ENCODE measurements at regions not wholly inside any gene's neighbourhood (a gene's known extent, or its start where the extent isn't known, plus 50 kb on each side); places are given as distances from the start of the nearest gene placed in this dataset.

DNA sequence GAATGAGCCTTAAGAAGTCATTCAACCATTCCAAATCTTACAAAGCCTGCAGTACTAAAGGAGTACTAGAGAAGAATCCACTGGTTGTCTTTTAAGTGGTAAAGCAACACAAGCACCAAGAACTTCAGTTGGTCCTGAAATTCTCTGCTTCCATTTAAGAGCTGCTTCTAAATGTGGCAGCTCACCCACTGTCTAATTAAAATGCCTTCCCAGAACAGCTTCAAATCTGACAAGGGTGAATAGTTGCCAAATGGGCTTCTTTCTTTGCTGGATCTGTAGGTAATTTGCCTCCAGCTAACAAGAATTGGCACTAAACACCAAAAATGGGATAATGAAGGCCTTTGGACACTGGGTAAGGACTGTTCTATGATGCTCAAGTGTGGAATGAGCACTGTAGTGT lies 72.2 kb upstream of the NAP1L1 start:
- Histone ChIP-seq H4K20me1 (ENCODE audit: control insufficient read depth, insufficient read depth, low read depth, low read length) (no peaks in the 10 kb centered on the region), H3K9me2 (replicated peaks; ENCODE audit: control insufficient read depth, low read length) (no peaks in the 10 kb centered on the region), H3K4me2 (ENCODE audit: low read length) (no peak overlapping the region), H3K4me3 (ENCODE audit: low read length) (no peak overlapping the region), H3K27ac (ENCODE audit: low read depth, low read length) (no peak overlapping the region), H3K27me3 (ENCODE audit: control insufficient read depth, low read length) (no peaks in the 10 kb centered on the region), H3K9me3 (ENCODE audit: control insufficient read depth, insufficient read depth, low read length) (no peaks in the 10 kb centered on the region), H3K36me3 (ENCODE audit: control insufficient read depth, low read length) (no peaks in the 10 kb centered on the region), H3K79me2 (ENCODE audit: control insufficient read depth, low read length) (no peaks in the 10 kb centered on the region), H3K4me1 (ENCODE audit: control insufficient read depth, low read length) (peaks cover 10% of the 10 kb centered on the region), H3F3A (ENCODE audit: control insufficient read depth, insufficient read depth) (no peaks in the 10 kb centered on the region)
- TF ChIP-seq, protein P1, sequence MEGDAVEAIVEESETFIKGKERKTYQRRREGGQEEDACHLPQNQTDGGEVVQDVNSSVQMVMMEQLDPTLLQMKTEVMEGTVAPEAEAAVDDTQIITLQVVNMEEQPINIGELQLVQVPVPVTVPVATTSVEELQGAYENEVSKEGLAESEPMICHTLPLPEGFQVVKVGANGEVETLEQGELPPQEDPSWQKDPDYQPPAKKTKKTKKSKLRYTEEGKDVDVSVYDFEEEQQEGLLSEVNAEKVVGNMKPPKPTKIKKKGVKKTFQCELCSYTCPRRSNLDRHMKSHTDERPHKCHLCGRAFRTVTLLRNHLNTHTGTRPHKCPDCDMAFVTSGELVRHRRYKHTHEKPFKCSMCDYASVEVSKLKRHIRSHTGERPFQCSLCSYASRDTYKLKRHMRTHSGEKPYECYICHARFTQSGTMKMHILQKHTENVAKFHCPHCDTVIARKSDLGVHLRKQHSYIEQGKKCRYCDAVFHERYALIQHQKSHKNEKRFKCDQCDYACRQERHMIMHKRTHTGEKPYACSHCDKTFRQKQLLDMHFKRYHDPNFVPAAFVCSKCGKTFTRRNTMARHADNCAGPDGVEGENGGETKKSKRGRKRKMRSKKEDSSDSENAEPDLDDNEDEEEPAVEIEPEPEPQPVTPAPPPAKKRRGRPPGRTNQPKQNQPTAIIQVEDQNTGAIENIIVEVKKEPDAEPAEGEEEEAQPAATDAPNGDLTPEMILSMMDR (IDR thresholded peaks at IDR 0.05; ENCODE audit: low read depth, low read length, poor library complexity, severe bottlenecking) = no peak
- TF ChIP-seq EZH2phosphoT487 (IDR thresholded peaks at IDR 0.05; ENCODE audit: borderline replicate concordance, low read length) = no peak

DNA sequence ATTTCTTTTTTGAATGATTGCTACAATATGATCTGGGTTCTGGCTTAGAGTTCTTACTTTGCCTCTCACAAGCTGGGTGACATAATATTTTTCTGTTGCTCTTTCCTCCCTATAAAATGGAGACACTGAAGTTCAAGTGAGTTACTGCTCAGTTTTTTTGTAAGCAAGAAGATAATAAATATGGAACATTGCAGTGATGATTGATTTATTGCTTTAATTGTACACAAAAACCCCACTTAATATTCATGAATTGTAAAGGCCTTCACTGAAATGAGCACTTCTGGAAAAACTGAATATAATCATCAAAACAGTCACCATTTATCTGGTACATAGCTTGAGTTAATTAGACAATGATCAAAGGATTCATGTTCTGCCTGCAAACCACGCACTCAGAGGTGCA lies 71.8 kb upstream of the NAP1L1 start:
- Histone ChIP-seq H3K27me3 (ENCODE audit: control insufficient read depth, low read length) (no peaks in the 10 kb centered on the region), H3K4me2 (ENCODE audit: low read length) (no peak overlapping the region), H3K4me1 (ENCODE audit: control insufficient read depth, low read length) (peaks cover 10% of the 10 kb centered on the region), H3K9me2 (replicated peaks; ENCODE audit: control insufficient read depth, low read length) (no peaks in the 10 kb centered on the region), H3K79me2 (ENCODE audit: control insufficient read depth, low read length) (no peaks in the 10 kb centered on the region), H3K27ac (ENCODE audit: low read depth, low read length) (no peak overlapping the region), H4K20me1 (ENCODE audit: control insufficient read depth, insufficient read depth, low read depth, low read length) (no peaks in the 10 kb centered on the region), H3F3A (ENCODE audit: control insufficient read depth, insufficient read depth) (no peaks in the 10 kb centered on the region), H3K9me3 (ENCODE audit: control insufficient read depth, insufficient read depth, low read length) (no peaks in the 10 kb centered on the region), H3K4me3 (ENCODE audit: low read length) (no peak overlapping the region), H3K36me3 (ENCODE audit: control insufficient read depth, low read length) (no peaks in the 10 kb centered on the region)
- TF ChIP-seq, protein P1 (IDR thresholded peaks at IDR 0.05; ENCODE audit: low read depth, low read length, poor library complexity, severe bottlenecking) = no peak
- no peak for TF ChIP-seq EZH2phosphoT487 (IDR thresholded peaks at IDR 0.05; ENCODE audit: borderline replicate concordance, low read length)

DNA sequence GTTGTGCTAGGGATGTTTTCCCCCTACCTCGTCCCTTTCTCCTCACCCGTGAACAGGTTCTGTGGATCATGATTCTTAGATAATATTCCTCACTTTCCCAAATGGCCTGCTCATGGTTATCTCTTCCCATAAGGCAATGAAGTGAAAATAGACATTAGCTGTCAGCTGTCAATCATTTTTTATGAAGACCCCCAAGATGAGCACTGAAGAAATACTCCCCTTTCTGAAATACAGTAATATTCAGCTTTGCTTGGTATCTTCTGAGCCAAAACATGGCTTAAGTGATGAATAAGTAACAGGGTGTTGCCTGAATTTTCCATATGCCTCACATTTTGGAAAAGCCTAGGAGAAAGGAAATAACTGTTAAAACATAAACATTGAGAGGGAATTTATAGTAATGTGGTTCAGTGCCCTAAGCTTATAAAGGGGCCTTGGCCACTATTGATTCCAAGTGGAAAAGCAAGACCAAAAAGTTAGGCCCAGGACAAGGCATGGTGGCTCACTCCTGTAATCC lies 70.7 kb upstream of the NAP1L1 start:
- Histone ChIP-seq H3K27ac (ENCODE audit: low read depth, low read length) (no peak overlapping the region), H3K27me3 (ENCODE audit: control insufficient read depth, low read length) (no peaks in the 10 kb centered on the region), H3K4me3 (ENCODE audit: low read length) (no peak overlapping the region), H3K4me2 (ENCODE audit: low read length) (no peak overlapping the region), H3K36me3 (ENCODE audit: control insufficient read depth, low read length) (no peaks in the 10 kb centered on the region), H3F3A (ENCODE audit: control insufficient read depth, insufficient read depth) (no peaks in the 10 kb centered on the region), H3K9me3 (ENCODE audit: control insufficient read depth, insufficient read depth, low read length) (no peaks in the 10 kb centered on the region), H3K9me2 (replicated peaks; ENCODE audit: control insufficient read depth, low read length) (no peaks in the 10 kb centered on the region), H3K4me1 (ENCODE audit: control insufficient read depth, low read length) (peaks cover 10% of the 10 kb centered on the region), H3K79me2 (ENCODE audit: control insufficient read depth, low read length) (no peaks in the 10 kb centered on the region), H4K20me1 (ENCODE audit: control insufficient read depth, insufficient read depth, low read depth, low read length) (no peaks in the 10 kb centered on the region)
- no peak for TF ChIP-seq EZH2phosphoT487 (IDR thresholded peaks at IDR 0.05; ENCODE audit: borderline replicate concordance, low read length)
- TF ChIP-seq, protein P1 (IDR thresholded peaks at IDR 0.05; ENCODE audit: low read depth, low read length, poor library complexity, severe bottlenecking) = no peak
